Activated T-cell treated with anti-CD3 and anti-CD28 coated beads, Interleukin-2, amount 50 U/mL, for 1 hour (primary cell): ENCODE measurements at regions not wholly inside any gene's neighbourhood (a gene's known extent, or its start where the extent isn't known, plus 50 kb on each side); places are given as distances from the start of the nearest gene placed in this dataset.

ENCODE experiments used
- DNase-seq: peaks from one replicate; pipeline ENCODE4 v3.0.0-alpha.2; 2020

GRCh38 chr6:85396159-85396808, 53.6 kb upstream of the NT5E start:
- DNase-seq: no peak

GRCh38 chr6:85395746-85396145, 54.1 kb upstream of the NT5E start:
- DNase-seq: no peak

GRCh38 chr6:85394853-85395538, 54.9 kb upstream of the NT5E start:
- no peak for DNase-seq

- DNase-seq: no peak
Observed at GRCh38 chr6:85394199-85394598, 55.7 kb upstream of the NT5E start.

- DNase-seq: no peak
Observed at GRCh38 chr6:85392379-85392778, 57.5 kb upstream of the NT5E start.

- DNase-seq: no peak
Observed at GRCh38 chr6:85390775-85391174, 59.1 kb upstream of the NT5E start.

- DNase-seq: no peak
Observed at GRCh38 chr6:85390105-85390728, 59.7 kb upstream of the NT5E start.

- DNase-seq: no peak
Observed at GRCh38 chr6:85389151-85389797, 60.6 kb upstream of the NT5E start.

- DNase-seq: no peak
Observed at GRCh38 chr6:85388531-85388930, 61.4 kb upstream of the NT5E start.

GRCh38 chr6:85385636-85386315, 64.1 kb upstream of the NT5E start:
- DNase-seq: no peak

GRCh38 chr6:85383042-85383441, 66.8 kb upstream of the NT5E start:
- DNase-seq: no peak

- no peak for DNase-seq
Observed at GRCh38 chr6:85382541-85382940, 67.3 kb upstream of the NT5E start.

- no peak for DNase-seq
Observed at GRCh38 chr6:85372915-85373270, 77.0 kb upstream of the NT5E start.

GRCh38 chr6:85372188-85372914, 77.5 kb upstream of the NT5E start:
- no peak for DNase-seq

GRCh38 chr6:85368631-85369030, 81.3 kb upstream of the NT5E start:
- DNase-seq: no peak

- no peak for DNase-seq
Observed at GRCh38 chr6:85364344-85364743, 85.5 kb upstream of the NT5E start.

- no peak for DNase-seq
Observed at GRCh38 chr6:85363870-85364269, 86.0 kb upstream of the NT5E start.

GRCh38 chr6:85362652-85363310, 87.1 kb upstream of the NT5E start:
- DNase-seq: no peak

GRCh38 chr6:85361643-85362014, 88.3 kb upstream of the NT5E start:
- no peak for DNase-seq

- no peak for DNase-seq
Observed at GRCh38 chr6:85360794-85361642, 88.9 kb upstream of the NT5E start.

- DNase-seq: no peak
Observed at GRCh38 chr6:85357651-85358050, 92.2 kb upstream of the NT5E start.
